GM23248 (cell line): ENCODE measurements at regions not wholly inside any gene's neighbourhood (a gene's known extent, or its start where the extent isn't known, plus 50 kb on each side); places are given as distances from the start of the nearest gene placed in this dataset.

Source experiments
- DNase-seq: peaks from one replicate; pipeline ENCODE4 v3.0.0-alpha.2; 2015
- H2AFZ ChIP-seq: fragments of 200-600 bp; sonication (generic); 2 replicates; pipeline ENCODE4 v1.6.1; 2016; ENCODE audit warnings: antibody characterized with exemption
- H3F3A ChIP-seq: fragments of 200-600 bp; sonication (generic); 2 replicates; pipeline ENCODE4 v1.6.1; 2016; ENCODE audit warnings: mild to moderate bottlenecking, antibody characterized with exemption, mixed run types; ENCODE audit not compliant: insufficient read depth
- H3K27ac ChIP-seq: fragments of 200-600 bp; sonication (generic); 2 replicates; pipeline ENCODE4 v1.5.1; 2016; ENCODE audit warnings: mild to moderate bottlenecking
- H3K27me3 ChIP-seq: fragments of 200-600 bp; sonication (generic); replicated peaks from 2 replicates; pipeline ENCODE4 v1.6.1; 2016; ENCODE audit warnings: mild to moderate bottlenecking; ENCODE audit not compliant: insufficient read depth
- H3K36me3 ChIP-seq: fragments of 200-600 bp; sonication (generic); 2 replicates; pipeline ENCODE4 v1.6.1; 2016; ENCODE audit warnings: low read depth, mild to moderate bottlenecking
- H3K4me1 ChIP-seq: fragments of 200-600 bp; sonication (generic); 2 replicates; pipeline ENCODE4 v1.6.1; 2016; ENCODE audit warnings: mild to moderate bottlenecking; ENCODE audit not compliant: insufficient read depth
- H3K4me2 ChIP-seq: fragments of 200-600 bp; sonication (generic); one replicate; pipeline ENCODE4 v1.6.1; 2016; ENCODE audit warnings: mild to moderate bottlenecking; ENCODE audit not compliant: unreplicated experiment
- H3K4me3 ChIP-seq: fragments of 200-600 bp; sonication (generic); 2 replicates; pipeline ENCODE4 v1.5.1; 2016; ENCODE audit warnings: mild to moderate bottlenecking
- H3K79me2 ChIP-seq: fragments of 200-600 bp; sonication (generic); 2 replicates; pipeline ENCODE4 v1.6.1; 2016; ENCODE audit warnings: mild to moderate bottlenecking; ENCODE audit not compliant: insufficient read depth
- H3K9ac ChIP-seq: fragments of 200-600 bp; sonication (generic); 2 replicates; pipeline ENCODE4 v1.6.1; 2016; ENCODE audit warnings: mild to moderate bottlenecking
- H3K9me2 ChIP-seq: fragments of 200-600 bp; sonication (generic); 2 replicates; pipeline ENCODE4 v1.6.1; 2016; ENCODE audit warnings: mixed run types, mild to moderate bottlenecking, moderate library complexity; ENCODE audit not compliant: insufficient read depth
- H3K9me3 ChIP-seq: fragments of 200-600 bp; sonication (generic); one replicate; pipeline ENCODE4 v1.6.1; 2017; ENCODE audit warnings: low read depth
- H4K20me1 ChIP-seq: fragments of 200-600 bp; sonication (generic); 2 replicates; pipeline ENCODE4 v1.6.0; 2016; ENCODE audit not compliant: insufficient read depth
- EZH2 ChIP-seq: fragments of 200-600 bp; sonication (generic); IDR thresholded peaks from 2 replicates; pipeline ENCODE4 v1.6.1; 2018; ENCODE audit warnings: antibody characterized with exemption, mild to moderate bottlenecking; ENCODE audit not compliant: insufficient read depth, poor library complexity, severe bottlenecking
- EZH2phosphoT487 ChIP-seq: fragments of 200-600 bp; sonication (generic); IDR thresholded peaks from 2 replicates; pipeline ENCODE4 v1.6.1; 2018; ENCODE audit warnings: antibody characterized with exemption, moderate library complexity, mild to moderate bottlenecking, low read depth; ENCODE audit not compliant: insufficient read depth
- WGBS, 2 experiments: methylation state at CpG; one replicate each; pipeline ENCODE4 v1.1.6; 2015 to 2017; ENCODE audit warnings: low lambda C conversion rate in 2 of 2, low coverage in 1 of 2; ENCODE audit errors: missing lambda C conversion rate in 2 of 2; 5-methylcytosine and 5-hydroxymethylcytosine counted together
- in situ Hi-C: fragments of 300-500 bp; cut with MboI; formaldehyde crosslinking; loops from 2 replicates; pipeline ENCODE4 v1.15.0; 2020

GRCh38 chr12:98446682-98447081, 68.7 kb upstream of the TMPO start:
- no peaks in the 10 kb centered on the region for H3K36me3 ChIP-seq
- H2AFZ ChIP-seq: no peak overlapping the region
- no peaks in the 10 kb centered on the region for H3K27me3 ChIP-seq
- no peaks in the 10 kb centered on the region for H3K4me1 ChIP-seq
- H3K27ac ChIP-seq: no peak overlapping the region
- no peaks in the 10 kb centered on the region for H3K79me2 ChIP-seq
- 17 to 43% methylated on average over 1 of the region's 1 CpG for WGBS, 2 experiments
- H3K4me3 ChIP-seq: no peak overlapping the region
- no peaks in the 10 kb centered on the region for H3K9me3 ChIP-seq
- peak; percentile 32 for DNase-seq
- no peak overlapping the region for H3K9ac ChIP-seq
- no peaks in the 10 kb centered on the region for H3K9me2 ChIP-seq
- in situ Hi-C loops: no loop called here
- peaks cover 12% of the 10 kb centered on the region; the same call in 1 of the 2 replicates for H3F3A ChIP-seq
- no peak overlapping the region for H3K4me2 ChIP-seq
- TF ChIP-seq EZH2phosphoT487: no peak
- no peak for TF ChIP-seq EZH2
- no peaks in the 10 kb centered on the region for H4K20me1 ChIP-seq

GRCh38 chr12:98449584-98449983, 65.8 kb upstream of the TMPO start:
- in situ Hi-C loops: no loop called here
- H2AFZ ChIP-seq: no peak overlapping the region
- H3K9me3 ChIP-seq: no peaks in the 10 kb centered on the region
- H3K27ac ChIP-seq: no peak overlapping the region
- peaks cover 12% of the 10 kb centered on the region; the same call in 1 of the 2 replicates for H3F3A ChIP-seq
- H3K4me3 ChIP-seq: no peak overlapping the region
- H3K4me2 ChIP-seq: no peak overlapping the region
- H4K20me1 ChIP-seq: no peaks in the 10 kb centered on the region
- H3K9ac ChIP-seq: no peak overlapping the region
- no peaks in the 10 kb centered on the region for H3K9me2 ChIP-seq
- H3K27me3 ChIP-seq: no peaks in the 10 kb centered on the region
- H3K36me3 ChIP-seq: no peaks in the 10 kb centered on the region
- H3K4me1 ChIP-seq: peaks cover 12% of the 10 kb centered on the region; the same call in 1 of the 2 replicates
- no peaks in the 10 kb centered on the region for H3K79me2 ChIP-seq
- WGBS, 2 experiments: 70 to 80% methylated on average over 3 of the region's 3 CpGs
- TF ChIP-seq EZH2 (no peak), EZH2phosphoT487 (no peak)
- DNase-seq: no peak

GRCh38 chr12:98453070-98453469, 62.3 kb upstream of the TMPO start:
- H2AFZ ChIP-seq: no peak overlapping the region
- no peaks in the 10 kb centered on the region for H3K27me3 ChIP-seq
- peaks cover 16% of the 10 kb centered on the region; the same call in 1 of the 2 replicates for H3K4me1 ChIP-seq
- no peaks in the 10 kb centered on the region; the same call in 1 of the 2 replicates for H3F3A ChIP-seq
- in situ Hi-C loops: no loop called here
- no peaks in the 10 kb centered on the region for H4K20me1 ChIP-seq
- no peaks in the 10 kb centered on the region for H3K9me3 ChIP-seq
- H3K36me3 ChIP-seq: no peaks in the 10 kb centered on the region
- H3K79me2 ChIP-seq: no peaks in the 10 kb centered on the region
- H3K9me2 ChIP-seq: no peaks in the 10 kb centered on the region
- DNase-seq: peak; percentile 47
- H3K27ac ChIP-seq: no peak overlapping the region
- no peak overlapping the region for H3K4me3 ChIP-seq
- H3K4me2 ChIP-seq: no peak overlapping the region
- H3K9ac ChIP-seq: no peak overlapping the region
- TF ChIP-seq EZH2phosphoT487 (no peak), EZH2 (no peak)
- 71 to 72% methylated on average over 4 of the region's 4 CpGs for WGBS, 2 experiments

DNA sequence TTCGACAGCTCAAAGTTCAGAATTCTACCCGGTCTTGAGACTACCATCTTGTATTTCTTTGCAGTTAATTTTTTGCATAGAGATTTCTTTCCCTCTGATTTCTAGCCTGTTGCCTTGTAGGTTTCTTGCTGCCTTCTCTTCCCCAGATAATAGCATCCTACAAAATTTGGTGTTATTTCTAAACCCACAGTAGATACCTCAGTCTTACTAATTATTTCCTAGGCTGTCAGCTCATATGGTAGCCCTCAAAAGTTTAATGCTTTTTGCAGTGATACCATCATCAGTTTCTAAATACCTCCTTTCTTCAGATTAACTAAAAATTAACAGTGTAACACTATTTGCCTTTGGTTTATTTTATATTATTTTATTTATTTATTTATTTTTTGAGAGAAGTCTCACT, 61.9 kb upstream of the TMPO start:
- in situ Hi-C loops: no loop called here

GRCh38 chr12:98456041-98456440, 59.3 kb upstream of the TMPO start:
- Histone ChIP-seq H3F3A (no peaks in the 10 kb centered on the region; the same call in 1 of the 2 replicates), H3K9ac (no peak overlapping the region), H3K79me2 (no peaks in the 10 kb centered on the region), H2AFZ (no peak overlapping the region), H3K27ac (no peak overlapping the region), H3K9me2 (no peaks in the 10 kb centered on the region), H3K36me3 (no peaks in the 10 kb centered on the region), H3K9me3 (no peaks in the 10 kb centered on the region), H3K4me3 (no peak overlapping the region), H3K4me1 (peaks cover 16% of the 10 kb centered on the region; the same call in 1 of the 2 replicates), H3K27me3 (no peaks in the 10 kb centered on the region), H3K4me2 (no peak overlapping the region), H4K20me1 (no peaks in the 10 kb centered on the region)
- no peak for DNase-seq
- no peak for TF ChIP-seq EZH2phosphoT487
- TF ChIP-seq EZH2: no peak
- in situ Hi-C loops: no loop called here
- 81 to 83% methylated on average over 3 of the region's 3 CpGs for WGBS, 2 experiments

More for the DNA sequence above, 61.9 kb upstream of the TMPO start:
- DNase-seq: no peak
- Histone ChIP-seq H3K36me3 (no peaks in the 10 kb centered on the region), H3K27me3 (no peaks in the 10 kb centered on the region), H3K9ac (no peak overlapping the region), H3K9me2 (no peaks in the 10 kb centered on the region), H2AFZ (no peak overlapping the region), H4K20me1 (no peaks in the 10 kb centered on the region), H3F3A (no peaks in the 10 kb centered on the region; the same call in 1 of the 2 replicates), H3K4me2 (no peak overlapping the region), H3K4me3 (no peak overlapping the region), H3K9me3 (no peaks in the 10 kb centered on the region), H3K79me2 (no peaks in the 10 kb centered on the region), H3K27ac (no peak overlapping the region), H3K4me1 (peaks cover 16% of the 10 kb centered on the region; the same call in 1 of the 2 replicates)
- TF ChIP-seq EZH2phosphoT487 (no peak), EZH2 (no peak)
- WGBS, 2 experiments: 98% methylated on average over 2 of the region's 2 CpGs
